ENCODE measurements at regions not wholly inside any gene's neighbourhood (a gene's known extent, or its start where the extent isn't known, plus 50 kb on each side); places are given as distances from the start of the nearest gene placed in this dataset.

DNA sequence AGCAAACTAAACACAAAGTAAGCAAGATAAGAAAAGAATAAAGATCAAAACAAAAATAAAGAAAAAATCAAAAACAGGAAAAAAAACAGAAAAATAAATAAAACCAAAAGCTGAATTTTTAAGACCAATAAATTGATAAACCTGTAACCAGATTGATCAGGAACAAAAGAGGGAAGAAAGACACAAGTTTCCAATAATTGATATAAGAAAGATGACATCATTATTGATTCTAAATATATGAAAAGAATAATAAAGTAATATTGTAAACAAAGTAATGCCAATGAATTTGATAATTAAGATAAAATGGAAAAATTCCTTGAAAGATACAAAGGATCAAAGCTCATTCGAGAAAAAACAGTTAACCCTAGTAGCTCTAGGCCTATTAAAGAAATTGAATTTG lies 394.6 kb upstream of the LRATD1 start:
- no peak overlapping the region for H3K4me3 ChIP-seq
- H3K4me1 ChIP-seq = no peaks in the 10 kb centered on the region
- WGBS = 81% methylated on average over 1 of the region's 1 CpG
- no peaks in the 10 kb centered on the region for H3K36me3 ChIP-seq
- no peaks in the 10 kb centered on the region for H3K9me3 ChIP-seq
- intact Hi-C loops (cut with DNase I) = no loop called here
- no peak overlapping the region for H3K27ac ChIP-seq (replicated peaks in 1 of 4)
- TF ChIP-seq EP300 (IDR thresholded peaks at IDR 0.05) (no peak), POLR2AphosphoS5 (IDR thresholded peaks at IDR 0.05) (no peak), POLR2A (IDR thresholded peaks at IDR 0.05; ENCODE audit: low read depth) (no peak)
- TF ChIP-seq, protein P1, sequence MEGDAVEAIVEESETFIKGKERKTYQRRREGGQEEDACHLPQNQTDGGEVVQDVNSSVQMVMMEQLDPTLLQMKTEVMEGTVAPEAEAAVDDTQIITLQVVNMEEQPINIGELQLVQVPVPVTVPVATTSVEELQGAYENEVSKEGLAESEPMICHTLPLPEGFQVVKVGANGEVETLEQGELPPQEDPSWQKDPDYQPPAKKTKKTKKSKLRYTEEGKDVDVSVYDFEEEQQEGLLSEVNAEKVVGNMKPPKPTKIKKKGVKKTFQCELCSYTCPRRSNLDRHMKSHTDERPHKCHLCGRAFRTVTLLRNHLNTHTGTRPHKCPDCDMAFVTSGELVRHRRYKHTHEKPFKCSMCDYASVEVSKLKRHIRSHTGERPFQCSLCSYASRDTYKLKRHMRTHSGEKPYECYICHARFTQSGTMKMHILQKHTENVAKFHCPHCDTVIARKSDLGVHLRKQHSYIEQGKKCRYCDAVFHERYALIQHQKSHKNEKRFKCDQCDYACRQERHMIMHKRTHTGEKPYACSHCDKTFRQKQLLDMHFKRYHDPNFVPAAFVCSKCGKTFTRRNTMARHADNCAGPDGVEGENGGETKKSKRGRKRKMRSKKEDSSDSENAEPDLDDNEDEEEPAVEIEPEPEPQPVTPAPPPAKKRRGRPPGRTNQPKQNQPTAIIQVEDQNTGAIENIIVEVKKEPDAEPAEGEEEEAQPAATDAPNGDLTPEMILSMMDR (IDR thresholded peaks at IDR 0.05) = no peak
- DNase-seq (ENCODE audit: extremely low spot score) = no peak
- no peaks in the 10 kb centered on the region for H3K27me3 ChIP-seq

DNA sequence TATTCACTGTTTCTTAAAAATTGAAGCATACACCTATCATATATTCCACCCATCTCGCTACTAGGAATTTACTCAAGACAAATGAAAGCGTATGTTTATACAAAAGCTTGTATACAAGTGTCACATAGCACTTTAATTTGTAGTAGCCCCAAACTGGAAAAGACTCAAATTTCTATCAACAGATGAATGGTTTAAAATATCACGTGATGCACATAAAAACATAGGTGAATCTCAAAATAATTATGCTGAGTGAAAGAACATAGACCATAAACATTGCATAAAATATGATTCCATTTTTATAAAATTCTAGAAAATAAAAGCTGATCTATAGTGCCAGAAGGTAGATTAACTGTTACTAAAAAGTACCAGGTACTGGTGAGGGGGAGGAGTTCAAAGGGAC lies 392.9 kb upstream of the LRATD1 start:
- no peak for DNase-seq (ENCODE audit: extremely low spot score)
- TF ChIP-seq EP300 (IDR thresholded peaks at IDR 0.05) = no peak
- TF ChIP-seq POLR2AphosphoS5 (IDR thresholded peaks at IDR 0.05) = no peak
- TF ChIP-seq, protein P1 (IDR thresholded peaks at IDR 0.05) = no peak
- no peak for TF ChIP-seq POLR2A (IDR thresholded peaks at IDR 0.05; ENCODE audit: low read depth)
- 82% methylated on average over 3 of the region's 3 CpGs for WGBS
- H3K9me3 ChIP-seq = no peaks in the 10 kb centered on the region
- no peak overlapping the region for H3K4me3 ChIP-seq
- no peaks in the 10 kb centered on the region for H3K36me3 ChIP-seq
- no peak overlapping the region for H3K27ac ChIP-seq (replicated peaks in 1 of 4)
- intact Hi-C loops (cut with DNase I) = no loop called here
- H3K27me3 ChIP-seq = no peaks in the 10 kb centered on the region
- no peaks in the 10 kb centered on the region for H3K4me1 ChIP-seq

DNA sequence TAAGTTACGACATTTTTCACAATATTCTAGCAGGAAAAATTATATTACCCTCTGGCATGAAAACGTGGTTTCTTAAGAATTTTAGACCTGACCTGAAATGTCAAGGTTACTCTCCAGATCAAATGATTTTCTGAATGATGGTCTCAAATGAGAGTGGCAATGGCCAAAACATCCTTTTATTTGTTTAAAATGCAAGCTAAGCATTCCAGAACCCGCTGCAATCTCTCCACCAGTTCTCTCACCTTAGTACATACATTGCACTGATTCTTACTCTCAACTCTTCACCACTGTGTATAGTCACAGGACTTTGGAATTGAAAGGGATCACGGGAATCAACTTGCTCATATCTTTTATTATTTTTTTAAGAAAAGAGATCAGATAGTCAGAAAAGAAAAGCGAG lies 391.6 kb upstream of the LRATD1 start:
- Histone ChIP-seq H3K27me3 (no peaks in the 10 kb centered on the region), H3K4me3 (no peak overlapping the region), H3K4me1 (no peaks in the 10 kb centered on the region), H3K9me3 (no peaks in the 10 kb centered on the region), H3K36me3 (no peaks in the 10 kb centered on the region), H3K27ac (replicated peaks in 1 of 4) (no peak overlapping the region)
- no peak for DNase-seq (ENCODE audit: extremely low spot score)
- 71% methylated on average over 5 of the region's 5 CpGs for WGBS
- TF ChIP-seq, protein P1 (IDR thresholded peaks at IDR 0.05) = no peak
- TF ChIP-seq POLR2A (IDR thresholded peaks at IDR 0.05; ENCODE audit: low read depth) = no peak
- TF ChIP-seq EP300 (IDR thresholded peaks at IDR 0.05) = no peak
- TF ChIP-seq POLR2AphosphoS5 (IDR thresholded peaks at IDR 0.05) = no peak
- intact Hi-C loops (cut with DNase I) = no loop called here

DNA sequence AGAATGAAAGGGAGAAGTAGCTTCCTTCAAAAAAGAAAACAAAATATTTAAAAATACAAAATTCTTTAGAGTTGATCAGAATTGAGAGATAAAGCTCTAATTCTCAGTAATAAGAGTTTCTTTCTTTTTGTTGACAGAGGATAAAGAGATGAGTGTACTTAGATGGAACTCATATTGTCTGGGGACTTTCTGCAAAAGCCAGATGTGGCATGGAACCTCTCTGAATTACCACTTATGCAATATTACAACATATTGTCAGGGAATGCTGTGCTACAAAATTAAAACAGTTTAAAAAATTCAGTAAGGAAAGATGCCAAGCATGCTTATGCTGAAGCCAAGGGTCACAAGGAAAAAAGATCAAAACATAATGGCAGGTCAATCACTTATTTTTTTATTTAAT lies 386.6 kb upstream of the LRATD1 start:
- TF ChIP-seq POLR2A (IDR thresholded peaks at IDR 0.05; ENCODE audit: low read depth) = no peak
- TF ChIP-seq EP300 (IDR thresholded peaks at IDR 0.05) = no peak
- TF ChIP-seq, protein P1 (IDR thresholded peaks at IDR 0.05) = no peak
- no peak for TF ChIP-seq POLR2AphosphoS5 (IDR thresholded peaks at IDR 0.05)
- Histone ChIP-seq H3K4me1 (no peaks in the 10 kb centered on the region), H3K27ac (replicated peaks in 1 of 4) (no peak overlapping the region), H3K36me3 (no peaks in the 10 kb centered on the region), H3K9me3 (peaks cover 0 to 7% (median 2%) of the 10 kb centered on the region in 4 donors), H3K4me3 (no peak overlapping the region), H3K27me3 (no peaks in the 10 kb centered on the region)
- no peak for DNase-seq (ENCODE audit: extremely low spot score)
- intact Hi-C loops (cut with DNase I) = no loop called here

DNA sequence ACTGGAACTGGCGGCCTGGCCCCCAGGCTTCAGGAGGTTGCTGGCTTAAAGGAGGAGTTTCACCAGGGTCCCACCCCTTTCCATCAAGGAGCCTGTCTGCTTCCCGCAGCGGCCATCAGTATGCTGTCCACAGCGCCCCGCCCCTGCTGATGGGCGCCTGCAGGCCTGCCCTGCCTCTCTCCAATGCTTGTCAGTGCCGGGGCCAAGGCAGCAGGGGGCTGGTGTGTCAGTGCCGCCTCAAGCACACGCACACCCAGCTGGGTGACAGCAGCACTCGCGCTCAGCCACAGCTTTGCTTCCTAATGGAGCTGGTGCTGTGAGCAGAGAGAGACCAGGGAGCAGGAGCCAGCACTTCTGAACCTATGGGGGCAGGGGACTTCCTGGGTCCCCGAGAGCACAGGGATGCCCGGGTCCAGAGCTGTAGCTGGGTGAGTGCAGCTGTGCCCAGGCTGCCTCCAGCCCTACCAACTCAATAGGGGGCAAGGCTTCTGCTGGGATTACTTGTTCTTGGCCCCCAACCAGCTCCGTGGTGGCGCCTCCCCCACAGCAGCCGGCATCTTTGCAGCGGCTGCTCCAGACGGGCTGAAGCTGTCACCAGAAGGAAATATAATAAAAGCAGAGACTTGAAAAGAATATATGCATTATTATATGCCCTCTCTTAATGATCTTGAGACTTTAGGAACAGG lies 377.2 kb upstream of the LRATD1 start:
- no peak for DNase-seq (ENCODE audit: extremely low spot score)

More for the DNA sequence above, 377.2 kb upstream of the LRATD1 start:
- no peak for TF ChIP-seq POLR2A (IDR thresholded peaks at IDR 0.05; ENCODE audit: low read depth)
- no peak for TF ChIP-seq EP300 (IDR thresholded peaks at IDR 0.05)
- TF ChIP-seq POLR2AphosphoS5 (IDR thresholded peaks at IDR 0.05) = no peak
- TF ChIP-seq, protein P1 (IDR thresholded peaks at IDR 0.05) = no peak
- Histone ChIP-seq H3K27me3 (no peaks in the 10 kb centered on the region), H3K27ac (replicated peaks in 1 of 4) (no peak overlapping the region), H3K36me3 (no peaks in the 10 kb centered on the region), H3K4me1 (no peaks in the 10 kb centered on the region), H3K4me3 (no peak overlapping the region), H3K9me3 (no peaks in the 10 kb centered on the region)
- intact Hi-C loops (cut with DNase I) = no loop called here
- 87% methylated on average over 5 of the region's 18 CpGs for whole genome bisulfite sequencing
